Inferior parietal cortex (tissue), 1 donor: ENCODE measurements at regions not wholly inside any gene's neighbourhood (a gene's known extent, or its start where the extent isn't known, plus 50 kb on each side); places are given as distances from the start of the nearest gene placed in this dataset.

Experiments used
- DNase-seq: peaks from one replicate; pipeline ENCODE4 v3.0.0-alpha.2; 2016; ENCODE audit errors: extremely low spot score

DNA sequence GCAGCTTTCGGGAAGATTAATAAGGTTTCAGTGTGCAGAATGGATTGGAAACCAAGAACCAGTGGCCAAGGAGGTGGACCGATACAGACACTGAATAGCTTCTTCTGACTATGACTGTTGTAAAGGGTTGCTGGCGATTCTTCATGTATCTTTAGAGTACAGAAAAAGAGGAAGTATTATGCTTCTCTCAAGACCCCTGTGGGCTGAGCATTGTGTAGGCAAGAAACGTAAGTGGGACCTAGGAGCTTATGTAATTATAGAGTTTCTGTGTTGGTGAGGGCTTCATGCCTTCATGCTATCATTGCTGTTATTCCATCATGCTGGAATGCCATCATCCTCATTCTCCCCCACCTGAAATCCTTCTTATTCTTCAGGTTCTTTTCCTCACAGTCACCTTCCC is 105.4 kb upstream of the AKIRIN2 start:
- no peak for DNase-seq

GRCh38 chr6:87806635-87807034 is 104.6 kb upstream of the AKIRIN2 start:
- DNase-seq, result no peak

GRCh38 chr6:87806099-87806498 is 104.1 kb upstream of the AKIRIN2 start:
- no peak for DNase-seq

- no peak for DNase-seq
Observed at GRCh38 chr6:87803791-87804190, 101.8 kb upstream of the AKIRIN2 start.

GRCh38 chr6:87799651-87800050 is 97.6 kb upstream of the AKIRIN2 start:
- no peak for DNase-seq

DNA sequence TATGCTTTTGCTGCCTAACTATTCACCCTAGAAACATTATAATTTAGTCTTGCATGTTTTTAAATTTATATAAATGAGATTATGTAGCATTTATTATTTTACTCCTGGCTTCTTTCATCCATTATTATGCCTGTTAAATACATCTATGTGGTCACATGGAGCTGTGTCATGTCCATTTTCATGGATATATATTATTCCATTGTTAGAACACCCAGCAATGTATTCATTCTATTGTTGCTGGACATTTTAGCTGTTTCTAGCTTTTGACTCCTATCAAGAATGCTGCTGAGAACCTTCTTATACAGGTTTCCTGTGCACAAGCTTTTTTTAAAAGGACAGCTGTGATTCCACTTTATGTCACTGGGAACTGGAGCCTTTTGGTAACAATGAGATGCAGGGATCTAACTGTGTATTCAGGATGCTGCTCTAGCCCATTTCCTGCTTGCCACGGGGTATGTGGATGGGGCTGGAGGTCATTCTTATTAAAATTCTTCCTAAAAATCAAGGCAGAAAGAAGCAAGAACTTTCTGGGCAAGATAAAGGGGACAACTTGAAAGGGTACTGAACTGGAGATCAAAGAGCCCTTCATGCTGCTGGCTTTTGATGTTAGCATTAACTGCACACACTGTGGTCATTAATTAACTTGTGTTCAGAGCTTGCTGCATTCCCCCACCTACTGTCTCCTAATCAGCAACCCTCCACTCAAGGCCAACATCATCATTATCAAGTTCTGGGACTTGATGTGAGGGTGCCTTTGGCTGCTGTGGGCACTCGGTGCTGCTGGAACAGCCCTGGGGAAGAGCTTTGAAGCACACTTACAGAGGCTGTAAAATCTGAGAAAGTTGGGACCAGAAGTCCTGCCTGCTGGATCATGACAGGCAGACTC is 96.6 kb upstream of the AKIRIN2 start:
- no peak for DNase-seq

- DNase-seq, result no peak
Observed at GRCh38 chr6:87794922-87795885, 93.2 kb upstream of the AKIRIN2 start.

DNA sequence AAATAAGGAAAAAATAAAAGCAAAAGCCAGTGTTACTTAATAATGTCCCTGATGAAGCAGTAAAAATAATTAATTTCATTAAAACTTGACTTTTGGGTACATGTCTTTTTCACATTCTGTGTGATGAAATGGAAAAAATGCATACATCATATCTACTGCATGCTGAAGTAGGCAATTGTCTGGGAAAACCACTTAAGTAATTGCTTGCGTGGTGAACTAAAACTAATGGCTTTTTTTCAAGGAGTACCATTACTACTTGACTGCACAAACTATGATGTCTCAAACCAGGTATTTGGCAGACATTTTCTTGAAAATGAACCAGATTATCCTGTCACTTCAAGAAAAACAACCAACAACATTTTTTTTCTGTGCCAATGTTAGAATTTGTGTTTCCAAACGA is 91.3 kb upstream of the AKIRIN2 start:
- DNase-seq, result no peak

GRCh38 chr6:87791982-87792381 is 89.9 kb upstream of the AKIRIN2 start:
- DNase-seq, result no peak

- DNase-seq, result no peak
Observed at GRCh38 chr6:87791485-87791884, 89.5 kb upstream of the AKIRIN2 start.

DNA sequence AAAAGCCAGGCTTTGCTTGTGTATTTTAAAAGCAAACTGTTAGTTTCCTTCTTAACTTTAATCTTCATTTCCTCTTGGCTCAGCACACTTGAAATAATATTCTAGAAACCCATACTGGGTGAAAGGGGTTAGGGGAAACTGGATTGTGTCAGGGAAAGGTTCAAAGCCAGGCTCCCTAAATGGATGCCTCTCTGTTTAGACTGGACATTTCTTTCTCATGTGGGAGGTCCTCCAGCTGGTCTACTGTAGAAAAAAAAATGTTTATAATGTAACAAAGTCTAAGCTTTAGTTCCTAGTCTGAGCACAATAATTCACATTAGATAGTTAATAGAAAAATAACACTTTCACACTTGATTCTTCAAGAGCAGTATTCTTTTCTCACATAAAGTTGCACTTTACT is 89.0 kb upstream of the AKIRIN2 start:
- no peak for DNase-seq

GRCh38 chr6:87789900-87790290 is 87.9 kb upstream of the AKIRIN2 start:
- no peak for DNase-seq

- no peak for DNase-seq
Observed at GRCh38 chr6:87789198-87789899, 87.3 kb upstream of the AKIRIN2 start.

DNA sequence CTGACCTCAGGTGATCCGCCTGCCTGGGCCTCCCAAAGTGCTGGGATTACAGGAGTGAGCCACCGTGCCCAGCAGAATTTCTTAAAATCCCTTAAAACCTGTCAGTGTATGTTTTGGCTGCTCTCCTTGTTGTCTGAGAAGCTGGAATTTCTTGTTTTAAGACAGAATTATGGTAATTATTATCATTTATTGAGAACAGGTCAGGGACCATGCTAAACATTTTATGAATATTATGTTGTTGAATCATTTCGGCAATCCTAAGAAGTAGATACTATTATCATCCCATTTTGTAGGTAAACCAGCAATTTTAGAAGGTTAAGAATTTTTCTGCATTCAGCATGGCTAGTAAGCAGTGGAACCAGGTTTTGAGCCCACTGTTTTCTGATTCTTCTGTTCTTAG is 86.1 kb upstream of the AKIRIN2 start:
- DNase-seq, result no peak

DNA sequence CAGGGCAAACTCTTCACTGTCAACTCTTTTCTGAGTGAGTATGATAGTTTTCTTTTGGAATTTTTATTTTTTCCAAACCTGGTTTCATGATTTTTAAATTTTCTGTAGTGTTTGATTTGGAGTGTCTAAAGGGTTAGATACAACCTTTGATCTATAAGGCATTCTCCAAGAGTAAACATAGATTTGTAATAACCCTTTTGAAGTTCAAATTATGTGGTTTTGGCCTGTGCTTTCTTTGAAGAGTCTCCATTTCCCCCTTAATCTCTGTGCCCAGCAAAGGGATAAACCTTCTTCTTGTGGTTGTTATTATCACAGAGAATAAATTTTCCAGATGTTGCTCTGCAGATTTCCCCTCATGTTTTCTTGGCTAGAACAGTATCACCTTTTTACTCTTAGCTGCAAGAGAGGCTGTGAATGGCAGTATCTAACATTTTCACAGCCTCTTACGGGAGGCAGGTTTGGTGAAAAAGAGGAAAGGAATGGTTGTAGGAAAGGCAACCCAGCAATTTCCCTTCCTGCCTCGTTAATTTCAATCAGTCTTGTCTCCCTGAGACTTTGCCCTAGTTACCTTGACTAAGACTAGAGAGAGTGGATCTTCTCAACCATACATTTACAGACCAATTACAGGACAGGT is 83.3 kb upstream of the AKIRIN2 start:
- no peak for DNase-seq

- no peak for DNase-seq
Observed at GRCh38 chr6:87784690-87785089, 82.7 kb upstream of the AKIRIN2 start.

- DNase-seq, result no peak
Observed at GRCh38 chr6:87784051-87784450, 82.0 kb upstream of the AKIRIN2 start.

- DNase-seq, result no peak
Observed at GRCh38 chr6:87779542-87779941, 77.5 kb upstream of the AKIRIN2 start.

DNA sequence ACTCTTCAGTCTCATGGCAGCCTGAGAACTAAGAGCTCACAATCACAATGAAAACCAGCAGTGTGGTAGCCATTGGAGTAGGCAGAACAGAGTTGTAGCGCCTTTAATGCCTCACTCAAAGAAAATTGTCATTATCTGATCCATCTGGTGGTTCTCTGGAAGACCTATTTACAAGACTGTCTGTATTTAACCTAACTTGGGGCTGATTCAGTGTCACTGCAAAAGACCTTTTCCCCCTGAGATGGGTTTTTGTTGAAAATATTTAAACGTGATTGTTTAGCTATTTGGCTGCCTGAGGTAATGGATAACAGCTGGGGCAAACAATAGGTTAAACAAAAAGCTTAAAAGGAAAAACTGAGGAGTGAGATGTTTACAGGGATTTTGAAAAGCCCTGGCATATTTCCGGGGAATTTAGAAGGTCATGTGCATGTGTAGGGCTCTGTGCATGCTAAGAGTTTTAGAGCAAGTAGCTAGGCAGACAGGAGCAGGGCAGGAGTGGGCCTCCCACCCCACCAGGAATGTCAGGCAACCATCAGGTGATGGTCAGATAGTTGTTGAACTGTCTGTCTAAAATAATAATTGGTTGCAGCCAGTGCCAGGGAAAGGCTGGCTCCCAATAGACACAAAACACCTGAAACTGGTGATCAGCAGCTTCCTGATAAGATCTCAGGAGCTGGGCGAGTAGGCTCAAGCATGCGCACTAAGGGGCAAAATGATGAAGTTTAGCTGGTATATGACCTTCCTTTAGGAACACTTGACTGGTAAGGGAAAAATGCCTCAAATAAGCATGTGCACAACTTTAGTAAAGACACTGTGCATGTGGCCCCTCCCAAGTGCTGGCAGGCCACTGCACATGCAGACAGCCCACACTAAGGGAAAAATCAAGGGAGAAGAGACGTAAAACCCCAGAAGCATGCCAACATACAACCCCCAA is 70.8 kb upstream of the AKIRIN2 start:
- no peak for DNase-seq

- DNase-seq, result no peak
Observed at GRCh38 chr6:87767478-87767877, 65.4 kb upstream of the AKIRIN2 start.
